Transverse colon (tissue), 4 donors: ENCODE measurements at regions not wholly inside any gene's neighbourhood (a gene's known extent, or its start where the extent isn't known, plus 50 kb on each side); places are given as distances from the start of the nearest gene placed in this dataset.
"Not testable (repeated sequence)": the region's sequence is repeated elsewhere in the genome, so short reads cannot be mapped to it uniquely, and the experiment has no call there.

Experiments used
- DNase-seq: peaks from one replicate; pipeline ENCODE4 v3.0.0-alpha.2; 2019
- H3K27ac ChIP-seq, 4 donors: fragments of 200-600 bp; sonication (generic); 2 replicates each; pipeline ENCODE4 v1.5.1; 2016 to 2018; ENCODE audit warnings: inconsistent platforms in 4 of 4
- H3K27me3 ChIP-seq: fragments of 200-600 bp; sonication (generic); 2 replicates; pipeline ENCODE4 v1.5.1; 2017; ENCODE audit warnings: inconsistent platforms
- H3K36me3 ChIP-seq, 4 donors: fragments of 200-600 bp; sonication (generic); 2 replicates each; pipeline ENCODE4 v1.5.1; 2017 to 2019; ENCODE audit warnings: inconsistent platforms in 4 of 4
- H3K4me1 ChIP-seq, 4 donors: fragments of 200-600 bp; sonication (generic); 2 replicates each; pipeline ENCODE4 v1.5.1; 2017 to 2020; ENCODE audit warnings: inconsistent platforms in 4 of 4
- H3K4me3 ChIP-seq, 4 donors: fragments of 200-600 bp; sonication (generic); 1 replicate in 1 of 4; 2 replicates in 3 of 4; pipeline versions ENCODE4 v1.5.1 to v1.6.1; 2017 to 2019; ENCODE audit warnings: inconsistent platforms in 4 of 4
- H3K9me3 ChIP-seq, 2 donors: fragments of 200-600 bp; sonication (generic); 2 replicates each; pipeline ENCODE4 v1.5.1; 2017 to 2019; ENCODE audit warnings: inconsistent platforms in 2 of 2
- CTCF ChIP-seq, 5 experiments: fragments of 200-600 bp in 3 of 5; fragments of 450-650 bp in 2 of 5; sonication (generic) in 3 of 5; IDR thresholded peaks; 1 replicate in 2 of 5; 2 replicates in 3 of 5; pipeline ENCODE4 v1.5.1; 2016 to 2017; ENCODE audit warnings: antibody characterized with exemption in 5 of 5, inconsistent platforms in 3 of 5, mild to moderate bottlenecking in 2 of 5, moderate library complexity in 1 of 5
- EP300 ChIP-seq: sonication (generic); formaldehyde crosslinking; IDR thresholded peaks from one replicate; pipeline ENCODE4 v1.6.1; 2017; ENCODE audit warnings: antibody characterized with exemption, low read depth
- POLR2A ChIP-seq: fragments of 450-650 bp; IDR thresholded peaks from one replicate; pipeline ENCODE4 v1.6.1; 2016; ENCODE audit warnings: antibody characterized with exemption, mild to moderate bottlenecking, moderate library complexity
- POLR2AphosphoS5 ChIP-seq, 3 donors: sonication (generic); formaldehyde crosslinking; IDR thresholded peaks; one replicate each; pipeline ENCODE4 v1.6.1; 2016; ENCODE audit warnings: antibody characterized with exemption in 3 of 3
- WGBS, 2 donors: methylation state at CpG; one replicate each; pipeline ENCODE4 v1.1.5; 2018; ENCODE audit warnings: low coverage in 1 of 2; 5-methylcytosine and 5-hydroxymethylcytosine counted together
- in situ Hi-C, 4 donors: fragments of 200-750 bp; cut with MboI; loops; one replicate each; pipeline versions ENCODE4 v1.15.0 to v1.15.1; 2017; ENCODE audit warnings: low sequenced_read_pairs in 3 of 4, low pct_ligation_motif_present in 1 of 4, low pct_unique_long_range_greater_than_20kb in 1 of 4
- intact Hi-C: fragments of 100-400 bp; cut with DNase I; formaldehyde crosslinking; loops from one replicate; pipeline ENCODE4 v1.15.1; 2023; ENCODE audit warnings: low total_unique reads

- Histone ChIP-seq H3K36me3 (no peaks in the 10 kb centered on the region), H3K9me3 (no peaks in the 10 kb centered on the region), H3K27me3 (no peaks in the 10 kb centered on the region), H3K4me3 (no peak overlapping the region), H3K27ac (no peak overlapping the region), H3K4me1 (no peaks in the 10 kb centered on the region)
- in situ Hi-C loops: no loop called here
- 72 to 73% methylated on average over 4 of the region's 4 CpGs for WGBS, 2 donors
- DNase-seq: no peak
- intact Hi-C loops: no loop called here
- TF ChIP-seq EP300: no peak
- TF ChIP-seq POLR2AphosphoS5 (IDR thresholded peaks at IDR 0.05): no peak
- no peak for TF ChIP-seq POLR2A
- no peak for TF ChIP-seq CTCF (IDR thresholded peaks at IDR 0.05)
Measured at GRCh38 chr6:62797190-62797589, 414.1 kb upstream of the FKBP1C start.

GRCh38 chr6:62775427-62776022 is 435.7 kb upstream of the FKBP1C start:
- intact Hi-C loops (no loop called here), in situ Hi-C loops (no loop called here)
- 47 to 55% methylated on average over 5 of the region's 5 CpGs for WGBS, 2 donors
- Histone ChIP-seq H3K36me3 (no peaks in the 10 kb centered on the region), H3K9me3 (no peaks in the 10 kb centered on the region), H3K4me1 (no peaks in the 10 kb centered on the region), H3K4me3 (no peak overlapping the region), H3K27ac (no peak overlapping the region), H3K27me3 (no peaks in the 10 kb centered on the region)
- TF ChIP-seq CTCF (IDR thresholded peaks at IDR 0.05): peak; percentile 20 to 50 (median 36)
- TF ChIP-seq EP300: no peak
- DNase-seq: no peak

- H3K36me3 ChIP-seq, H3K27ac ChIP-seq, intact Hi-C loops, H3K4me3 ChIP-seq, H3K9me3 ChIP-seq, in situ Hi-C loops, DNase-seq, H3K4me1 ChIP-seq, H3K27me3 ChIP-seq: not testable (repeated sequence)
- WGBS, 2 donors: 57 to 61% methylated on average over 3 to 5 of the region's 5 CpGs
Measured at GRCh38 chr6:62766174-62766573, 445.1 kb upstream of the FKBP1C start.

DNA sequence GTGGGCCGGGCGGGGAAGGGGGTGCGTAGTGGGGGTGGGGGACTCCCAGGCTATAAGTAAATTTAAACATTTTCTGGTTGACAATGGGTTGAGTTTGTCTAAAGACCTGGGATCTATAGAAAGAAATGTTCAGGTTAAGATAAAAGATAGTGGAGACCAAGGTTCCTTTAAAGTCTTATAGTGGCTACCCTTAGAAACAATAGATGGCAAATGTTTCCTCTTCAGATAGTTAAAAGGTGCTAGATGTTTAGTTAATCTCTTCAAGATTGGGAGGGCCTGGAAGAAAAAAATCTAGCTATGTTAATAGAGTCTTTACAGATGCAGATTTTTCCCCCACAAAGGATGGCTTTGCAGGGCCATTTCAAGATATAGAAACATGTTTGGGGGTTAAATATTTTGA is 446.4 kb upstream of the FKBP1C start:
- in situ Hi-C loops (no loop called here), intact Hi-C loops (no loop called here)
- Histone ChIP-seq H3K27ac (no peak overlapping the region), H3K36me3 (no peaks in the 10 kb centered on the region), H3K27me3 (no peaks in the 10 kb centered on the region), H3K9me3 (no peaks in the 10 kb centered on the region), H3K4me3 (no peak overlapping the region), H3K4me1 (no peaks in the 10 kb centered on the region)
- no peak for DNase-seq
- TF ChIP-seq EP300 (no peak), POLR2A (no peak), POLR2AphosphoS5 (IDR thresholded peaks at IDR 0.05) (no peak), CTCF (IDR thresholded peaks at IDR 0.05) (no peak)
- WGBS, 2 donors: 95% methylated on average over 3 of the region's 3 CpGs
